ENCODE measurements at regions not wholly inside any gene's neighbourhood (a gene's known extent, or its start where the extent isn't known, plus 50 kb on each side); places are given as distances from the start of the nearest gene placed in this dataset.

- no peak for DNase-seq (ENCODE audit: low read depth)
Observed at GRCh38 chr13:33707449-33707848, 110.5 kb upstream of the RFC3 start.

- DNase-seq (ENCODE audit: low read depth) = no peak
Observed at GRCh38 chr13:33710924-33711323, 107.0 kb upstream of the RFC3 start.

GRCh38 chr13:33711436-33711835 is 106.5 kb upstream of the RFC3 start:
- DNase-seq (ENCODE audit: low read depth) = no peak

GRCh38 chr13:33717775-33718174 is 100.2 kb upstream of the RFC3 start:
- DNase-seq (ENCODE audit: low read depth) = no peak

- DNase-seq (ENCODE audit: low read depth) = peak; percentile 72
Observed at GRCh38 chr13:33721724-33722123, 96.2 kb upstream of the RFC3 start.

GRCh38 chr13:33722216-33722915 is 95.6 kb upstream of the RFC3 start:
- DNase-seq (ENCODE audit: low read depth) = no peak

GRCh38 chr13:33723365-33723764 is 94.6 kb upstream of the RFC3 start:
- no peak for DNase-seq (ENCODE audit: low read depth)

- peak; percentile 79 for DNase-seq (ENCODE audit: low read depth)
Observed at GRCh38 chr13:33723772-33724435, 94.0 kb upstream of the RFC3 start.

GRCh38 chr13:33725340-33725739 is 92.6 kb upstream of the RFC3 start:
- DNase-seq (ENCODE audit: low read depth) = no peak

GRCh38 chr13:33727297-33728083 is 90.5 kb upstream of the RFC3 start:
- DNase-seq (ENCODE audit: low read depth) = no peak

- DNase-seq (ENCODE audit: low read depth) = no peak
Observed at GRCh38 chr13:33728271-33729037, 89.5 kb upstream of the RFC3 start.

- DNase-seq (ENCODE audit: low read depth) = no peak
Observed at GRCh38 chr13:33730147-33730546, 87.8 kb upstream of the RFC3 start.

GRCh38 chr13:33730619-33731018 is 87.3 kb upstream of the RFC3 start:
- DNase-seq (ENCODE audit: low read depth) = no peak

- no peak for DNase-seq (ENCODE audit: low read depth)
Observed at GRCh38 chr13:33735276-33735675, 82.7 kb upstream of the RFC3 start.

GRCh38 chr13:33739254-33739653 is 78.7 kb upstream of the RFC3 start:
- no peak for DNase-seq (ENCODE audit: low read depth)

GRCh38 chr13:33740134-33740538 is 77.8 kb upstream of the RFC3 start:
- DNase-seq (ENCODE audit: low read depth) = peak; percentile 80

- no peak for DNase-seq (ENCODE audit: low read depth)
Observed at GRCh38 chr13:33742321-33742720, 75.6 kb upstream of the RFC3 start.

- no peak for DNase-seq (ENCODE audit: low read depth)
Observed at GRCh38 chr13:33743438-33744368, 74.2 kb upstream of the RFC3 start.

GRCh38 chr13:33744589-33745369 is 73.2 kb upstream of the RFC3 start:
- DNase-seq (ENCODE audit: low read depth) = no peak

All from forelimb muscle (tissue), 1 donor.